ENCODE measurements at regions not wholly inside any gene's neighbourhood (a gene's known extent, or its start where the extent isn't known, plus 50 kb on each side); places are given as distances from the start of the nearest gene placed in this dataset.
"Not testable (repeated sequence)": the region's sequence is repeated elsewhere in the genome, so short reads cannot be mapped to it uniquely, and the experiment has no call there.

GRCh38 chr2:224122542-224122941 is 83.5 kb upstream of the SERPINE2 start:
- no peak overlapping the region for H3K9ac ChIP-seq (ENCODE audit: low read length in 3 of 3)
- no peak for TF ChIP-seq CTCF (IDR thresholded peaks at IDR 0.05; ENCODE audit: borderline replicate concordance, extremely low read depth, insufficient read depth)
- no peaks in the 10 kb centered on the region for H3K27me3 ChIP-seq (ENCODE audit: control insufficient read depth, insufficient read depth, low read length)
- H3K27ac ChIP-seq (ENCODE audit: low read depth in 2 of 2, low read length in 2 of 2), result no peak overlapping the region
- no peak overlapping the region for H3K4me3 ChIP-seq (ENCODE audit: low read length in 3 of 3)
- no peaks in the 10 kb centered on the region for H3K36me3 ChIP-seq (ENCODE audit: control insufficient read depth in 2 of 3, insufficient read depth in 3 of 3, low read length in 3 of 3)
- DNase-seq, result no peak
- intact Hi-C loops (cut with DNase I), result no loop called here
- peaks cover 0 to 2% (median 0%) of the 10 kb centered on the region in 3 donors for H3K4me1 ChIP-seq (ENCODE audit: control insufficient read depth in 2 of 3, insufficient read depth in 2 of 3, low read depth in 1 of 3, low read length in 3 of 3)
- no peak for FAIRE-seq
- H3K9me3 ChIP-seq (ENCODE audit: control insufficient read depth in 2 of 3, insufficient read depth in 1 of 3, low read length in 3 of 3), result peaks cover 0 to 10% (median 0%) of the 10 kb centered on the region in 3 donors

GRCh38 chr2:224121406-224122067 is 82.5 kb upstream of the SERPINE2 start:
- Histone ChIP-seq H3K4me1 (ENCODE audit: control insufficient read depth in 2 of 3, insufficient read depth in 2 of 3, low read depth in 1 of 3, low read length in 3 of 3) (peaks cover 0 to 2% (median 0%) of the 10 kb centered on the region in 3 donors), H3K9me3 (ENCODE audit: control insufficient read depth in 2 of 3, insufficient read depth in 1 of 3, low read length in 3 of 3) (peaks cover 0 to 10% (median 0%) of the 10 kb centered on the region in 3 donors), H3K36me3 (ENCODE audit: control insufficient read depth in 2 of 3, insufficient read depth in 3 of 3, low read length in 3 of 3) (no peaks in the 10 kb centered on the region), H3K4me3 (ENCODE audit: low read length in 3 of 3) (no peak overlapping the region), H3K9ac (ENCODE audit: low read length in 3 of 3) (no peak overlapping the region), H3K27ac (ENCODE audit: low read depth in 2 of 2, low read length in 2 of 2) (no peak overlapping the region), H3K27me3 (ENCODE audit: control insufficient read depth, insufficient read depth, low read length) (no peaks in the 10 kb centered on the region)
- intact Hi-C loops (cut with DNase I), result no loop called here
- DNase-seq, result no peak
- no peak for TF ChIP-seq CTCF (IDR thresholded peaks at IDR 0.05; ENCODE audit: borderline replicate concordance, extremely low read depth, insufficient read depth)
- no peak for FAIRE-seq

GRCh38 chr2:224120986-224121385 is 81.9 kb upstream of the SERPINE2 start:
- no peaks in the 10 kb centered on the region for H3K36me3 ChIP-seq (ENCODE audit: control insufficient read depth in 2 of 3, insufficient read depth in 3 of 3, low read length in 3 of 3)
- peaks cover 0 to 2% (median 0%) of the 10 kb centered on the region in 3 donors for H3K4me1 ChIP-seq (ENCODE audit: control insufficient read depth in 2 of 3, insufficient read depth in 2 of 3, low read depth in 1 of 3, low read length in 3 of 3)
- peaks cover 0 to 10% (median 0%) of the 10 kb centered on the region in 3 donors for H3K9me3 ChIP-seq (ENCODE audit: control insufficient read depth in 2 of 3, insufficient read depth in 1 of 3, low read length in 3 of 3)
- intact Hi-C loops (cut with DNase I), result no loop called here
- DNase-seq (no peak), FAIRE-seq (peak; percentile 13)
- H3K4me3 ChIP-seq (ENCODE audit: low read length in 3 of 3), result no peak overlapping the region
- no peaks in the 10 kb centered on the region for H3K27me3 ChIP-seq (ENCODE audit: control insufficient read depth, insufficient read depth, low read length)
- no peak overlapping the region for H3K27ac ChIP-seq (ENCODE audit: low read depth in 2 of 2, low read length in 2 of 2)
- no peak for TF ChIP-seq CTCF (IDR thresholded peaks at IDR 0.05; ENCODE audit: borderline replicate concordance, extremely low read depth, insufficient read depth)
- no peak overlapping the region for H3K9ac ChIP-seq (ENCODE audit: low read length in 3 of 3)

- H3K4me1 ChIP-seq (ENCODE audit: control insufficient read depth in 2 of 3, insufficient read depth in 2 of 3, low read depth in 1 of 3, low read length in 3 of 3); H3K4me3 ChIP-seq (ENCODE audit: low read length in 3 of 3); DNase-seq; H3K36me3 ChIP-seq (ENCODE audit: control insufficient read depth in 2 of 3, insufficient read depth in 3 of 3, low read length in 3 of 3); H3K27me3 ChIP-seq (ENCODE audit: control insufficient read depth, insufficient read depth, low read length); FAIRE-seq; intact Hi-C loops (cut with DNase I); H3K9ac ChIP-seq (ENCODE audit: low read length in 3 of 3); H3K9me3 ChIP-seq (ENCODE audit: control insufficient read depth in 2 of 3, insufficient read depth in 1 of 3, low read length in 3 of 3); H3K27ac ChIP-seq (ENCODE audit: low read depth in 2 of 2, low read length in 2 of 2): not testable (repeated sequence)
Measured at GRCh38 chr2:224119846-224120245, 80.8 kb upstream of the SERPINE2 start.

All from kidney (tissue), 13 donors.